HG03571 (cell line): ENCODE measurements at regions not wholly inside any gene's neighbourhood (a gene's known extent, or its start where the extent isn't known, plus 50 kb on each side); places are given as distances from the start of the nearest gene placed in this dataset.

Experiments
- ATAC-seq: cut with Tn5 transposase; IDR thresholded peaks from one replicate; pipeline ENCODE4 v1.9.1; 2021; ENCODE audit not compliant: unreplicated experiment

GRCh38 chr6:62345446-62345845 lies 59.4 kb upstream of the KHDRBS2 start:
- ATAC-seq = no peak

- ATAC-seq = no peak
These were observed 58.8 kb upstream of the KHDRBS2 start for GRCh38 chr6:62344850-62345249.

DNA sequence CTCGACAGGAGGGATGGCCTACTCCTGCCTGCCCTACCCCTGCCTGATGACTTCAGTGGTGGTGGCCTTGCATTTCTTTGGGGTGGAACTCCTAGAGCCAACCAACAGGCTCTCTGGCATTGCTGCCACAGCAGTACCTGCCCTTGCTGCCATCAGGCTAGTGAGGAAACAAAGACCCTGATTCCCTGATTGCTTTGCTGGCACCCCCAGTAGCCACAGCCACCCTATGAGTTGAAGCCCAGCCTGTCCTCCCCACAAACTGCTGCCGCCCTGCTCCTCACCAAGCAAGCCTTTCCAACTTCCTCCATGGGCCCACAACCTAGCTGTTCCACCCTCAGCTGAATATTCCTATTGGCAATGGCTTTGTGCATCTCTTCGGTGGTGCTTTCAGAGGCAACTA lies 52.5 kb upstream of the KHDRBS2 start:
- no peak for ATAC-seq
